GM18508 (cell line): ENCODE measurements at regions not wholly inside any gene's neighbourhood (a gene's known extent, or its start where the extent isn't known, plus 50 kb on each side); places are given as distances from the start of the nearest gene placed in this dataset.

Experiments used
- ATAC-seq: cut with Tn5 transposase; IDR thresholded peaks from one replicate; pipeline ENCODE4 v1.9.1; 2021; ENCODE audit warnings: moderate number of reproducible peaks; ENCODE audit not compliant: insufficient read depth, unreplicated experiment

- ATAC-seq: no peak
Observed at GRCh38 chr2:23213196-23213595, 171.8 kb upstream of the KLHL29 start.

DNA sequence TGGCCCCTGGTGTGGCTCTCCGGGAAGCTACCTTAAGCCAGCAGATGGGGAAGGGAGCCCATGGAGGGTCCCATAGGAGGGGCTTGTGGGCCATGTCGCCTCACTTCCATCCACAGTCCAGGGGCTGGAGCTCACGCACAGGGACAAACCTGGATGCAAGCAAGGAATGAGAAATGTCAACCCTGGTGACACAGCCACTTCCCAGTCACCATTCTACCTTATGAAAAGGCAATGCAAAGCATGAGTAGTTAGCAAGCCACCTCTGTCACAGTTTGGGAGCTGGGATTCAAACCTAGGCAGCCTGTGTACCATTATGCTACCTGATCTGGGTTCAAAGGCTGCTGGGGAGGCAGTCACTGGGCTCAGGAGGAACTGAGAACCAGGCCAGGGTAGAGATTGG lies 170.0 kb upstream of the KLHL29 start:
- ATAC-seq: no peak

DNA sequence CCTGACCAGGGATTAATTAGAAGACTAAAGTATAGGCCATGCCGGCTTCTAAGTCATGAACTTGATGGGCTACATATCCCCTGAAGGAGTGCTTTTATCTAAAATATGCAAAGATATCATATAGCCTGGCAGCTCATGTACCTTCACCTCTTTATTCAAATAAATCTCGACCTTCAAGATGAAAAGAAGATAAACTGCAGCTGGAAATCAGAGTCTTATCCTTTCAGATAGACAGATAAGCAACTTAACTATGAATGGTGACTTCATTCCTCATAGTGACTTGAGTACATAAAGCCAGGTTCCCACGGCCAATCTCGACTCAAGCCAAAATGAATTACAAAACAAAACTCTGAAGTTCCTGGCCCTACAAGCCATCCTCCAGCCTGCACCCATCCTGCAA lies 165.3 kb upstream of the KLHL29 start:
- ATAC-seq: no peak

DNA sequence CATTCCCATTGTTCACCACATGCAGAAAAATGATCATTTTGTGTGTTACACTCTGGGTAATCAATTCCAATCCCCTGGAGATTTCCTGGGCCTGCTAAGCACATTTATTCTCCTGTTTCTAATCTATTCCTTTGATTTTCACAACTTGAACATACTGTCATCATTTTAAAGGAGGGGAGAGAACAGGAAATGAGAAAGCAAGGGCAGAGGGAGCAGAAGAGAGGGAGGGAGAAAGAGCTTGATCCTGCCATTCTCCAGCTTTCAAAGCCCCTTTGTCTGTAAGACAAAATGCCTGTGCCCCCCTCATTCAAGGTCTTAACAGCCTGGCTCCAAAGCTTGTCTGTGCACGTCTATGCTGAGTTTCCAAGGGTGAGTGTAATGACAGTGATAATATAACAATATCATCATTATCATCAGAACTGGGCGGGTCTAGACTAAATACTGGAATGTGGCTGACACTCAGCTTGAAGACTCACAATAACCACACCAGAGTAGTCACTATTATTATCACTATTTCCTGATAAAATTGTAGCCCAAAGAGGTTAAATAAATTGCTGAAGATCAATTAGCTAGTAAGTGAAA lies 164.4 kb upstream of the KLHL29 start:
- no peak for ATAC-seq

- ATAC-seq: no peak
Observed at GRCh38 chr2:23221236-23221635, 163.7 kb upstream of the KLHL29 start.

GRCh38 chr2:23221901-23222300 lies 163.1 kb upstream of the KLHL29 start:
- ATAC-seq: no peak

GRCh38 chr2:23230885-23231284 lies 154.1 kb upstream of the KLHL29 start:
- no peak for ATAC-seq

- ATAC-seq: no peak
Observed at GRCh38 chr2:23231865-23232264, 153.1 kb upstream of the KLHL29 start.

- no peak for ATAC-seq
Observed at GRCh38 chr2:23235292-23235691, 149.7 kb upstream of the KLHL29 start.

DNA sequence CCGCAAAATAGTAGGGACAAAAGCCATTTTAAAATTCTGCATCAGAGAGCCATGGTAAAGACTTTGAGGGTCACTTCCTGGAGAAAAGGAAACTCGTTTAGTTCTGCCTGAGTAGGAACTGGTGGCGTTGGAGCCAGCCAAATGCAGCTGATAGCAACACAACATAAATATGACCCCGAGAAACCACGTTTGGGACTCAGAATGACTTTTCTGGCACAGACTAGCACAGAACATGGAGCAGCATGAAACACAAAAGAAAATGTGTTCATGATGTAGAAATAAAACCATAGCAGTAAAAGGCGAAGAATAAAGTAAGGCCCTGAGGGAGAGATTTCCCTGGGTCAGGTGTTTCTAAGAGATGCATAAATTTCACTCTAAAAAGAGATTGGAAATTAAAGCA lies 149.2 kb upstream of the KLHL29 start:
- ATAC-seq: no peak

- ATAC-seq: no peak
Observed at GRCh38 chr2:23237147-23237546, 147.8 kb upstream of the KLHL29 start.

DNA sequence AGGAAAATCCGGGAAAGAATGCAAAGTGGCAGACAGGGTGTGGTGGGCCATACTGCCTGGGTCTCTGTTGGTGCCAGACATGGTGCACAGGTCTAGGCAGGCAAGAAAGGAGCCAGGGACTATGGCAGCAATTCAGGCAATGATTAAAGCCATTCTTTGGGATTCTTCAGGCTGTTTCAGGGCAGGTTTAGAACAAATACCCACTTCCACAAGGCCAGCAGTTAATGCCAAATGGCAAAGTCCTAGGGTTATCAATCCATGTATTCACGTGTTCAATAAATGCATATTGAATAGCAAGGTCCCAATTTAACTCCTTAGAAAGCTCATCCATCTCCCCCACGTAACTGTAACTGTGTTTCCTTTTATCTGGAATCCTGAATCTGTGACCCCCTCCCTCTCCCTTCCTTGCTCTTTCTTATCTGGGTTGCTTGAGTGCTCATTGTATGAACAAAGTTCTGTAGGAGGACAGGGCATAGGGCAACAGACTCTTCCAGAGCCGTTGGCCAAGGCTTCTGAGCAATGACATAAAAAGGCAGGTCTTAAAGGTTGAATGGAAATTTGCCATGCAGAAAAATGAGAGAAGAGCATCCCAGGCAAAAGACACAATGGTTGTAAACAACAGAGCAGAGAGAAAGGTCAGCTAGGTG lies 146.8 kb upstream of the KLHL29 start:
- no peak for ATAC-seq

GRCh38 chr2:23239374-23239773 lies 145.6 kb upstream of the KLHL29 start:
- ATAC-seq: no peak

DNA sequence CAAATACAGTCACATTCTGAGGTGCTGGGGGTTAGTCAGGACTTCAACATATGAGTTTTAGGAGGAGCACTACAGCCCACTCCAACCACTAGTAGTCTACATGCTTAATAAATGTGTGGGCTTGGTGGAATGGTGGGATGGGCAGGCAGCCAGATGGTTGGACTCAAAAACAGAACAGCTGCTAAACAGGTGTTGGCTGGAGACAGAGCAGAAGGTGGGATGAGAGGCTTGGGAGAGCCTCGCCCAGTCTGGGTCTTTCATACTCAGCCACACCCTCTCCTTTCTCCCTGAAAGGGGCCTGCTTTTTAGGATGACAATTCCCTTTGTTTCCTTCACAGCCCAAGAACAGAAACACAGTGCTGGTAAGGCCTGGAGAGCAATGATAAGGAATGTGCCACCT lies 143.9 kb upstream of the KLHL29 start:
- ATAC-seq: no peak

GRCh38 chr2:23241611-23242245 lies 143.3 kb upstream of the KLHL29 start:
- ATAC-seq: no peak

DNA sequence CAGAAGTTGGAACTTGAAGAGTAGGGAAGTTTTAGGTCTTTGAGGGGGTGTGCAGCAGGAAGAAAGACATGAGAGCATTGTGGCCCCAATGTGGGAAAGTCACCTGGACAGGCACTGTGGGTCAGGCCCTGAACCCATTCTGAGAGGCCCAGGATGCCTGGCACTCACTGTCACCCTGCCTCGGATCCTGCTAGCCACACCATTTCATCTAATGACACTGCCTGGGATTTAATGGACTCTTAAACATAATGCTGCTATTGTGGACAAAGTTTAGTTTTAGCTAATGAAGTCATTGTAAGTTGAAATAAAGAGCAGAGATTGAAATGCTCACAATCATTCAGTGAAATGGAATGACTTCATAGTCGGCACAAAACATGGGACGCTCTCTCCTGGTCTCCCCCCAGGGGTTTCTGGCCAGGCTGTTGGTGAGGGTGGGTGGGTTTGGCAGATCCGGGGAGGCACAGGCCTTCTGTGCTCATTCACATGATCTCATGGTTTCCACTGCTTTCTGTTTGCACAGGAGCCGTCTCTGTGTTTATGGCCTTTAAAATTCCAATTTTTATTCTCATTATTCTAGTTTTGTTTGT lies 141.8 kb upstream of the KLHL29 start:
- ATAC-seq: no peak

DNA sequence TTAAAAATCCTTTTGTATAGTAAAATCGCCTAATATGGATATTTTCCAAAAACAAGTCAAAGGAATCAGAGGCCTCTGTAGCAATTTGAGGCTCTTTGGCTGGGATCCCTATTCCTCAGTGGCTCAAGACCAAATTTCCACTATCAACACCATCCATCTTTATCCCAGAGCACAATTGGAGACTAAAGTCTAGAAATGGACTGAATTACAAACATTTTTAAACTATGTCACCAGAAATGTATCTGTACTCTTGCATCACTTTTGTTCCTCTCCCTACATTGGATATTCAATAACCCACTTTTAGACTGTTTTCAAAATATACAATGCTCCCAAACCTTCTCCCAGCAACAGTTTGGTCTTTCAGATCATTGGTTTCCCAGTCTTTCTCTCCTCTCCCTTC lies 140.4 kb upstream of the KLHL29 start:
- ATAC-seq: no peak

- ATAC-seq: no peak
Observed at GRCh38 chr2:23246992-23247683, 137.8 kb upstream of the KLHL29 start.

GRCh38 chr2:23248667-23249066 lies 136.3 kb upstream of the KLHL29 start:
- ATAC-seq: no peak

DNA sequence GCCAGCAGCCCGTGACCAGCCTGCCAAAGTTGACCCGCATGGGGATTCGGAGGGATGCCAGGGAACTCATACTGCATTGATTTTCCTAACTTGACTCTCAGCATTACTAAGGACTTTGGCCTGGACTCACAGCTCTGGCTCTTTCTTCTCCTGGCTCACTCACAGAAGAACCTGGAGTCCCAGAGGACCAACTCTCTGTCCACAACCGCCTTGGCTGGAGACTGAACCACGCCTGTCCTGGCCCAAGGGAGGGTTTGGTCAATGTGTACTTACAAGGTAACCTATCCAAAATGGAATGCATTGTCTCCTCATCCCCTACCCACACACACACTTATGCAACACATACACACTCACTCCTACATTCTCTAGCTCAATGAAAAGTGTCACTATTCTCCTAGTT lies 135.6 kb upstream of the KLHL29 start:
- ATAC-seq: no peak

DNA sequence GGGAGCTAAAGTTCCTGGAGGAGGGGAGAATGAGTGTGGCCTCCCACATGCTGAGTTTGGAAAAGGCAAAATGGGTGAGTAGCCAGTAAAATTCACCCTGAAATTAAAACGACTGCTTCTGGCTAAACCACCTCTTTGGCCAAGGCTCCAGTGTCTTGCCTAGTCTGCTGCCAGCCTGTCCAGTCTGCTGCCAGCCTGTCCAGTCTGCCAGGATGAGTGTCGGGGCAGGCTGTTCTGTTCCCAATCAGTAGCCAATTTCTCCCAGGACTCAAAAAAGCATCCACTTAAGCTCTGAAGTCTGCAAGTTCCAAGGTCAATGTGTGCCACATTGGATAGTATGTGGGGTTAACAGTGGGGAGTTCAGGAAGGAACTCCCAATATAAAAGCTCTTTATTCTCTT lies 134.6 kb upstream of the KLHL29 start:
- ATAC-seq: no peak
